T follicular helper cell (primary cell): ENCODE measurements at regions not wholly inside any gene's neighbourhood (a gene's known extent, or its start where the extent isn't known, plus 50 kb on each side); places are given as distances from the start of the nearest gene placed in this dataset.
"Not testable (repeated sequence)": the region's sequence is repeated elsewhere in the genome, so short reads cannot be mapped to it uniquely, and the experiment has no call there.

ENCODE experiments used
- DNase-seq: peaks from one replicate; pipeline ENCODE4 v3.0.0-alpha.2; 2020; ENCODE audit warnings: low read depth

DNA sequence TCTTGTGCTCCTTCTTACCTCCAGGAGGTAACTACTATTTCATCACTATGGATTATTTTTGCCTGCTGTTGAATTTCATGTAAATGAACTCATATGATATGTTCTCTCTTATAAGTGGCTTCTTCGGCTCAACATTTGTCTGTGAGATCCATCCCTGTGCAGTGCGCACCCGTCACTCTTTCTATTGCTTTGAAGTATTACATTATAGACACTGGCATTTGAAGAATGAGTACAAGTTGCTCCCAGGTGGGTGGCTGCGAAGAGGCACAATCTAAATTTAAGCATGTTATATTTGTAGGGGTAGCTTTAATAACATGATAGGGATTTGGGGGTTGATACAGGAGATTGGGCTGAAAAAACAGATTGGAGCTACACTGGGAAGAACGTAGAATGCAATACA is 809.7 kb downstream of the CCSER2 start:
- no peak for DNase-seq

DNA sequence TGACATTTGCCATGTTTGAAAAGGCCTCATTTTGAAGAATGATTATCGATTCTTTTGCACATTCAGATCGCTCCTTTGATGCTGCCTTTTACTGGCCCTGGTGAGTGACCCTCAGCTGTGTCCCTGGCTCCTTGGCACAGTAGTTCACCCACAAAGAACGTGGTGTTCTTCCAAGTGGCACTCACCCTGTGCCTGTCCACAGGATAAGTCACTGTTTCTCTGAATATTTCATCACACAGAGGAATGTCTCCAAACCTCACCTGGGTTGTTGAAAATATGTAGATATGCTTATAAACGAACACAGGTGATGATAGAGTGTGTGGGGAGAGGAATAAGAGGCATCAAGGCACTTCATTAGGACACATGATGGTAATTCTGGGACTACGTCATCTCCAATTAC is 810.7 kb downstream of the CCSER2 start:
- no peak for DNase-seq

DNA sequence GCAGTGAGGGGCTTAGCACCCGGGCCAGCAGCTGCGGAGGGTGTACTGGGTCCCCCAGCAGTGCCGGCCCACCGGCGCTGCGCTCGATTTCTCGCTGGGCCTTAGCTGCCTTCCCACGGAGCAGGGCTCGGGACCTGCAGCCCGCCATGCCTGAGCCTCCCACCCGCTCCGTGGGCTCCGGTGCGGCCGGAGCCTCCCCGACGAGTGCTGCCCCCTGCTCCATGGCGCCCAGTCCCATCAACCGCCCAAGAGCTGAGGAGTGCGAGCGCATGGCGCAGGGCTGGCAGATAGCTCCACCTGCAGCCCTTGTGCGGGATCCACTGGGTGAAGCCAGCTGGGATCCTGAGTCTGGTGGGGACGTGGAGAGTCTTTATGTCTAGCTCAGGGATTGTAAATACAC is 813.1 kb downstream of the CCSER2 start:
- not testable (repeated sequence) for DNase-seq

DNA sequence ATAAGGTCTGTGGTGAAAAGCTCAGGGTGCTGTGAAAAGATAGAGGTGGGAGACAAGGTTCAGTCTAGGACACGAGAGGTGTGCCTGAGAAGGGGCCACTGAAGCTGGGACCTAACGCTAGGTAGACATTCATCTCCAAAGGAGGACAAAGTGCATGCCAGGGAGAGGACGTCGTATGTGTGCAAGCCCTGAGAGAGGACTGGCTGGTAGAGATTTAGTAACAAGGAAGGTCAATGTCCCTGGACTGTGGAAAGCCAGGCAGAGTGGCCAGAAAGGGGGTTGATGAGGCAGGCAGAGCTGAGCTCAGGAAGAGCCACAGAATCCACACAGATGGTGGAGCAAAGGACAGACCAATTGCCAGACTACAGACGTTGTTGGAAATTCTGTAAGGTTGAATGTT is 817.6 kb downstream of the CCSER2 start:
- DNase-seq = no peak

DNA sequence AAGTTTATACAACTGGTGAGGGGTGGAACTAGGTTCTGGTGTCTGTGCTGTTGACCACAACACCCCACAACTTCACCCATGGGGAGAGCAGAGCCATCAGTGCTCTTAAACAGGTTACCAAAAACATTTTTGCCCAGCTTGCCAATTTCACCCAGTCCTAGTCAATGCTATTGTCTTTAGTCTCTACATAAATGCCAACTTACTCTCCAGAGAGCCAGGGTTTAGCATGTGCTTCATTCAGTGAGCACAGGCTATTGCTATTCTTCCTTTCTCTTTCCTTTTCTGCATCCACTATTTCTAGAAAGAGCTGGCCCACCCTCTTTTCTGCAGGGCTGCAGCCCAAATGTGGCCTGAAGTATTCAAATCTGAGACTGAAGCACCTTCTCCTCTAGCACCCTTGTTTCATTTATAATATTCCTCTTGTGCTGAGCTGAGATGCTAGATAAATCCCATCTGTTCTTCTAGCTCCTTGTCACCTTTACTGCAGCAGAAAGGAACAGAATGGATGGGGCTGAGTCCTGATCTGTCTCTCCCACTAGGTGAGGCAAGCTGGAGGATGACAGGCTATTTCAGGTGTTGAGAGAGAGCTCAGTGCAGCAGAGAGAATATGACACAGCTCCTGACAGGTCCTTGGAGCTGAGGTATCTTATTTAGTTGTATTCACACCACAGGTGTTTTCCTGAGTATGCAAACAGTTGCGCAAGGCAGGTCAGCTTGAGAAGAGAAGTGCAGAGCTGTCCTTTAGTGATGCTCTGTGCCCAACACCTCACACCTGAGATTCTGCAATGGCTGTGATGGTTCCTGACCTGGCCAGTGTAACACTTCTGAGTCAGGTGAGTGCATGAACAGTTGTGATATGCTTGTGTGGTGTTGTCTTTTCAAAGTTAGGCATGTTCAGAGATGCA is 819.2 kb downstream of the CCSER2 start:
- no peak for DNase-seq

DNA sequence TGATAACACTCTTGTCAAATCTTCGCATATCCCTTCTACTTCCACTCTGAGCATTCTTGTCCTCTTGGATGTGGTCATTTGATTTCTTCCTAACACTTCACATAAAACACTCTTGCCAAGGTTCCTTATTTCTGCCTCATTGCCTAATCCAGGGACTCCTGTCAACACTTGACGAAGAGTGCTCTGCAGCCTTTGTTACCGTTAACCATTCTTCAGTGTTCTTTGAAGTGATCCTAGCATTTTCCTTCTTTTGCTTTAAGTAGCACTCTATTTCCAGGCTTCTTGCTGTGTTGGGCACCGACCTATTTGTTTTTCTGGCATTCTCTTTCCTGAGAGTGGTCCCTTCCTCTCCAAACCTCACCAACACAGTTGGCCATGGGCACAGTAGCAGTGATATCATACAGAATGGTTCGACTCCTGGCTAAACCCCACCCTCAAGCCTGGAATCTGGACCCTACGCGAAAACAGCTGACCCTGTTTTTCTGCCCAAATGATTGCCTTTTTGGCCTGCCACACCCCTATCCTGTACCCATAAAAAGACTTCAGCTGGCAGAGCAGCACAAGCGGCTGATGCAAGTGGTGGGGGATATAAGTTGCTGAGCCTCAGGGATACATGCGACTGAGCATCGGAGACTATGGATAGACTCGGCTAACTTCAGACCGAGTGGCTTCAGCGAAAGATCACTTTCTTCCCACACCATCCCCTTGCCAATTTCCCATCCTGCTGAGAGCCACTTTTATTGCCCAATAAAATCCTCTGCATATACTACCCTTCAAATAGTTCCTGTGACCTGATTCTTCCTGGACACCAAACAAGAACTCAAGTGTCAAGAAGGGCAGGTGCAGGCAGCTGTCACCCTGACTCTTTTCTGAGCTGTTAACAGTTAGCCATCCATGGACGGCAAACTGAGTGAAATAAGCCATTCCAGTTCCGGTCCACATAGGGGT is 820.6 kb downstream of the CCSER2 start:
- DNase-seq = no peak

DNA sequence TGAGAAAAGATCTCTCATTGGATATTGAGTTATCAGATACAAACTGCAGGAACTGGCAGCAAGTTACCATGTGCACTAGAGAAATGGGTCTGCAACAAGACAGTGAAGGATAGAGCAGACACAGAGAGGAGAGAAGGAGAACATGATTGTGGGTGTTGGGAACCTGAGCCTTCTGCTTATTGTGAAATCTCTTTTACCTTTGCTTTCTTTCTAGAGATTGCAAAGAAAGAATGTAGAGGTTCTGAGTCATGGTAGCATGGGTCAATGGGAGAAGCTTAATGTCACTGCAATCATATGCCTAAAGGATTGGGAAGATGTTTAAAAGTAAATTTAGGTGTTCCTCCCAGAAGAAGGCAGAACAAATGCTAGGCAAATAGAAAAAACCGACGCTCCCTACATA is 821.4 kb downstream of the CCSER2 start:
- no peak for DNase-seq

DNA sequence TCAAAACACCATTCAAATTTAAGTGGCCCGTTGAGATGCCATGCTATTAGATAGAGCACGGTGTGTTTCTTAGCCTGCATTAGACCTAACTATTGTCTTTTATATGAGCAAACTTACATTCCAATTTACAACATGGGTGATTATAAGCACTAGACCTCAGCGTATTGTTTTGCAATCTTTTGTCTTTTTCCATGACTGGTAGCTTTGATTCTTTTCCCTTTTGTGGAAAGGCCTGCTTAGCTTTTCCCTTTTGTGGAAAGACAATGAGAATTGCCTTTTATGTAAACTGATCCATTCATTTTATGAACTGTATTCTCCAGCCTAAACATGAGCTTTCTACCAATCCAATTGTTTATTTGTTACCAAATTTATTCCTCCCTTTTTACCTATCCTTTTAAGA is 823.1 kb downstream of the CCSER2 start:
- no peak for DNase-seq

DNA sequence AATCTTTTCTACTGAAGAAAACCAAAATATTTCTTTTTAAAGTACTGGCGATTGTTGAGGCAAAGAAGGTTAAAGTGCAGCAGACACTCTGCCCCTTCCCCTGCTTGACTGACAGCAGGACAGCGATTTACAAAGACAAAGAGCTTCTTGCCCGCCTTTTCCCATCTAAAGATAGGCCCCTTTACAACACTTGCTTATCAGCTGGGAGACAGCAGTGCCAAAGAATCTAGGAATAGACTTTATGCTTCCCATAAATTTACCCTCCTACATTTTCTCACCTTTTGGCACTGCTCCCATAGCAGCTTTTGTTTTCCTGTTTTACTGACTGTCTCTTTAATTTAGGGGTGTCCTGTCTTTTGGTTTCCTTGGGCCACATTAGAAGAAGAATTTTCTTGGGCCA is 824.1 kb downstream of the CCSER2 start:
- no peak for DNase-seq

DNA sequence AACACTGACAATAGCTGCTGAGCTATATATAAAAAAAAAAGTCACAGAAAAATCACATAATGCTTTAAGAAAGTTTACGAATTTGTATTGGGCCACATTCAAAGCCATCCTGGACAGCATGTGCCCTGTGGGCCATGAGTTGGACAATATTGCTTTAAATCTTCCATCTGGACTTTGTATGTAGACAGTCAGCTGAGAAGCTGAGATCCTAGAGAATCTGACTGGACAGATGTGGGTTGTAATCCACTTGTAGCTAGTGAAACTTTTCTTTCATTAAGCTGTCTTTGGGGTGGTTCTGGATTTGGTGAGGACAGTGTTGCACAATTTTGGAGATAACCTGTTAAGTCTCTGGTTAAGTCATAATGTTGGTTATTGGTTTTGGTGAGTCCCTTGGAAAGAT is 824.5 kb downstream of the CCSER2 start:
- DNase-seq = no peak

DNA sequence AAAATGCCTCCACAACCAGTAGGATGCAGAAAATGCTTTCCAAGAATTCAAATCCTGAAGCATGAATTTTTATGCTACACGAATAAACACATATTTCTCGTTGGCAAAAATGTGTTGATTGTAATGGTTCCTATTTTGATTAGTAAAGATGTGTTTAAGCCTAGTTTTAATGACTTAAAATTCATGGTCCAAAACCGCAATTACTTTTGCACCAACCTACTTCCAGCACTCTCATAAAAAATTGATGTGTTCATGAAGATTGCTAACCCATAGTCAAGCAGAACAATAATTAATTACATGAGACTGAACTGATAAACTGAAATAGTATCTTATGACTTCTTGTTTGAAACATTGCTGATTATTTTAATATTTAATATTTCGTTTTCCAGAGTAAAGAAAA is 828.8 kb downstream of the CCSER2 start:
- DNase-seq = no peak

DNA sequence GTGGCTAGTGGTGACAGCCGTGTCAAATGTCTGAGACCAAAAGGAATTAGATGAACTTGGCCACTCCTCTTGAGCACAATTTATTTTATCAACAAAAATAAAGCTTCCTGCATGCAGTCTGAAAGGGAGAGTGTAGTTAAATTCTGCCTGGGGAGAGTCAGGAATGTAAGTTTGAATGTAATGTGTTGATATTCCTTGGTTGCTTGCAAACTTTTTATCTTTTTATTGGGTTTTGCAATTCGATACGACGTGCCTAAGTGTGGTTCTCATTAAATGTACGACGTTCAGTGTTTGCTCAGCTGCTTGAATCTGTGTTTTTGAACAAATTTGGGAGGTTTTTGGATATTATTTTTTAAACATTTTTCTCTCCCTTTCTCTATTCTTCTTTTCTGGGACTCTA is 839.9 kb downstream of the CCSER2 start:
- DNase-seq = no peak

DNA sequence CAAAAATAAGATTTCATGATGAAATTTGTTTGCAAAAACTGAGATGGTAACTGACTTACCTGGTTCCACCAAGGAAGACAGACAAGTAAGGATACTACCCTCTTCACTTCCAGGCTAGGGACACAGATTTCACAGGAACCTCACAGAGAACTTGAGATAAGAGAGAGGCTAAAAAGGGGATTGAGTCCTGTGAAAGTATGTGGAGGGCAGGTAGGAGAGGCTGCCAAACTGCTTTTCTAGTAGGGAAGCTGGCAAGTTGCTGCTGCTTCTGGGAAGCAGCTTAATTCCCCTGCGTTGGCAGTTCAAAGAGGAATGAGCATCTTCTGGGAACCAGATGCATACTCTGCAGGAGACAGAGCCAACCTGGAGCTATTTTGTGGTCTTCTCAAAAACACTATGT is 841.6 kb downstream of the CCSER2 start:
- no peak for DNase-seq

DNA sequence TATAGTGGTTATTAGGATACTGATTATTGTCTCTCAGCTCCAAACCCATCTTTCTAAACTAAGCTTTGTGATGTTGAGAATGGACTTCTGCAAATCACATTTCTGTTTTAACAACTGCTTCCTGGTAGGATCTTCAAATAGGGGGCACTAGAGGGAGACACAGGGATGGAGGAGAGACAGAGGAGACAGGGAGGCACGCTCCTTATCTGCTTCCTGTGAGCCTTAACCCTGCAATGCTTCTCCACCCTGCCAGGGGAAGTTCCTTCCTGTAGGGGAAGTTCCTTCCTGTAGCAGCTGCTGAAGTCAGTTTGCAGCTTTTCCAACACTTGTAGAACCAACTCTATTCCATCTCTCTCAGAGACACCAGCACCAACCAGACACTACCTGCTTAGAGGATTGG is 847.2 kb downstream of the CCSER2 start:
- no peak for DNase-seq

DNA sequence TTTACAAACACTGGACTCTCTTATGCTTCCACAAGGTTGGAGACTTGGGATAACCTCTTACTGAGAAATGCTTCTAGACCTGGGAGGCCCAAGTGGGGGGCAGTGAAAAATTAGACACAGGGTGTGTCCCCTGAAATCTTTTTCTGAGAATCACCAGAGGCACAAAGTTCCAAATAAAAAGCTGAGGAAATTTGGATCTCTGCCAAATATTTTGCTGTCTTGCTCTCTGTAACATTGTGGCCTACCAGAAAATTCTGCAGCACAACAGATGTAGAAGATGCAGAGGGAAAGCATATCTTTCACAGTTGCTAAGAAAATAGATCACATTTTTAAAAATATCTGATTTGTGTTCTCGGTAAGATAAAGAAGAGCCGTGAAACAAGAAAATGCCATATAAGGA is 849.4 kb downstream of the CCSER2 start:
- no peak for DNase-seq

DNA sequence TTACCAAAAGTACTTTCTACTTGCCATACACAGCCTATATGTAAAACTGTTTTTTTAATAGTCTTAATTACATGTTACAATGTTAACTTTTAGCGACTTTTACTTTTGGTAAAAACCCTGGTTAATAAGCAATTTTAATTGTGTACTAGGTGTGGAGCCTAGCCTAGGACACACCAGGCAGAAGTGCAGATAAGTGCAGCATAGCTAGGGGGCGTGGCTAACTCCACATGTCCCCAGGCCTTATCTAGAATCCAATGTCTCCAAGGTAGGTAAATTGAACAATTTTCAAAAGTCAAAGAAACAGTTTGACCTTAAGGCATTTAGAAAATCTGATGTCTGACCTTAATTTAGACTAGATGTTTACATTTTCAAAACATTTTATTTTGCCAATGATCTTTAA is 858.7 kb downstream of the CCSER2 start:
- DNase-seq = no peak

DNA sequence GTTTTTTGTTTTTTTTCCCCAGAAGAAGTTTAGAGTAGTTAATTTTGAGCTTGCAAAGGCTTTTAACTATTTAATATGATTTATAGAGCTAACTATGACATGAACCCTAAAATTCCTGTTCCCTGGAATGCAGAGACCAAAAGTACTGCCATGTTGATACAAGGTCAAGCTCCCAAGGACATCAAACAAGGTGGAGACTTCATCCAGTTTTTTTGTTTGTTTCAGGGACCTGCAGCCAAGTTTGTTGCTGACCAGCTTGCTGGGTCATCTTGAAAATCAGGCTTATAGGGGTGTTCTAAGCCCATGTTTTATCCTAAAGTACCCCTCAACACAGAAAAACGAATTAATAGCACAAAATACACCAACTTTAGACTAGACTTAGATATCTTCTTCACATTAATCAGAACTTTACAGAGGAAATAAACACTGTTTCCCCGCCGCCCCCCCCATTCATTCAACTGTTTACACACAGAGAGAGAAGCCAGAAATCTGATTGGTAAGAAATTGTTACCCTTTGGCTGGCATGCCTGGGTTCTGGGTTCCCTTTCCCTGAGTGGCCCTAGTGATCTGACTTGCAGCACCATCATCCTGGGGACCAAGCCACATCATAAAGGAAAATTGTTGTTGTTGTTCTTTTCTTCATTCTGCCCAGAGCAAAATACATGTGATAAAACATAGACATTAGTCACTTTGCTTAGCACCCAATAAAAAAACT is 860.5 kb downstream of the CCSER2 start:
- no peak for DNase-seq

DNA sequence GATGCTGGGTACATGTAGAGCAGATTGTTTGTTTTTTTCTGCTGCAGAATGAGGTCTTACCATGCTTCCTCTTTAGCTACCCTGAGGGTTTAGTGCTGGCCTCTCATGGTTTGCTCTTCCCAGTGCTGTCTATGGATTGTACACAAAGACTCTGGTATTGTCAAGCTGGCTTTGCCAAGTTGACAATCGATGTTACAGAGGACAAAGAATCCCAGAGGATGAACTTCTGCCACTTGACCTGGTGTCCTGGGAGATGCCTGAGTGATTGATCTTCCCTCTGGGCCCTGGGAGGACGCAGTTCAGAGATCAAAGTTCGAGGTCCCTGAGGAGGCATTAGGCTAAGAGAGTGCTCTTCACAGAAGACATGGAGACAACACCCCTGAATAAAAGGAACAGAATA is 865.4 kb downstream of the CCSER2 start:
- DNase-seq = no peak

DNA sequence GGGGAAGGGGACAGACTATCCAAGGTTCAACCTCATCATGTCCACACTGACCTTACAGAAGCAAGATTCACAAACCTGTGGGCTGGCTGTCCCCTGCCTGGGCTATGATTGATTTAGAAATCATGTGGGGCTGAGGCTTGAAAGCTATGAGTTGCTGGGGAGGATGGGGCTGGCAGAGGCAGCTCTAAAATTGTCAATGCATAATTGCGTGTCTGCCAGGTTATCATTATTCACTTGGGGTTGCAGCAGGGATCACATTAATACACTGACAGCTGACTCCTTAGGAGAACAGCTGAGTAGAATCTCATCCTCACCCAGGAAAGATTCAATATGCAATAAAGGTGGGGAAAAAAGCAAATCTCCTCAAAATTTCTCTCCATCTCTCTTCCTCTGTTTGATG is 866.3 kb downstream of the CCSER2 start:
- DNase-seq = no peak

DNA sequence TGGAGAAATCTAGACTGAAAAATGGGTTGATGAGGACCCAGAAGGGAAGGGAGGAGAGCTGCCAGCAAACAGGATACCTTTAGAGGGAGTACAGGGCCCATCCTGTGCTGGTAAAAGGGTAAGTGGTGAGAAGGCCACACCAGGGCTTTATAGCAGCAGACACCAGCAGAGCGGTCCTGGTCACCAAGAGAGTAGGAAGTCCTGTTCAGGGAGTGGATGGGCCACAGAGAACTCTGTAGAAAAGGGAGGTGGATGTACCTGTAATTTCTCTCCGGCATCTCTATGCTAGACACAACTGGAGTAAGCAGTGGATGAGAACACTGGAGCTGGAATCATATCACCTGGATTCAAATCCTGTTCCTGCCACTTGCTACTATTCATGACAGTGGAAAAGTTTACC is 867.2 kb downstream of the CCSER2 start:
- DNase-seq = no peak

DNA sequence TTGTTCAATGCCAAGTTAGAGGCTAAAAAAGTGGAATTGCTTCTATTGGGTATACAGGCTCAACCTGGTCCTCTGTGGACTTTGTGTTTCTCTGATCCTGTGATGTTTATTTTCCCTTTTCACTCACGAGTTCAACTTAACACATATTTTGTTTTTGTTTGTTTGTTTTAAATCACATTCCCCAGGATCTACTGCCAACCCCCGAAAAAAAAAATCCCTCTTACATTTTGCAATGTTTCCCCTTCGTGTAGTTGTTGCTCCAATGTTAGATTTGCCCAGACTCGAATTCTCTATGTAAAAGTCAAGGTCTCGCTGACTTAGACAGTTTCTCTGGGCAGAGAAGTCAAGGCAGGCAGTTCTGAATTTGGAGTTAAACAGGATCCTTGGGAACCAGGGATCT is 876.4 kb downstream of the CCSER2 start:
- DNase-seq = no peak

DNA sequence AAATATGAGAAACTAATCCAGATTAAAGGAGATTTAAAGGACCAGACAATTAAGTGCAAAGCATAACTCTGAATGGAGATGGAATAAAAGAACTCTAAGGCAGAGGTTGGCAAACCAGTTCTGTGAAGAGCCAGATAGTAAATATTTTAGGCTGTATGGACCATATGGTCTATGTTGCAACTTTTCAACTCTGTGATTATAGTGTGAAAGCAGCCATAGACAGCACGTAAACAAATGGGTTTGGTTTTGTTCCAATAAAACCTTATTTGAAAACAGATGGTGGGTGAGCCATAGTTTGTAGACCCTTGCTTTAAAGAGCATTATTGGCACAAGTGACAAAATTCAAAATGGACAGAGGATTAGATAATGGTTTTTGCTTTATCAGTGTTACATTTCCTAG is 884.1 kb downstream of the CCSER2 start:
- no peak for DNase-seq
